Breast epithelium (tissue), 4 donors: ENCODE measurements at regions not wholly inside any gene's neighbourhood (a gene's known extent, or its start where the extent isn't known, plus 50 kb on each side); places are given as distances from the start of the nearest gene placed in this dataset.

Experiments used
- DNase-seq, 2 donors: peaks; one replicate each; pipeline ENCODE4 v3.0.0-alpha.2; 2019; ENCODE audit warnings: low spot score in 2 of 2
- H3K27ac ChIP-seq, 2 donors: fragments of 200-600 bp; sonication (generic) in 1 of 2; one replicate each; pipeline ENCODE4 v1.5.1; 2016 to 2019; ENCODE audit warnings: mild to moderate bottlenecking in 1 of 2
- H3K27me3 ChIP-seq, 2 donors: fragments of 200-600 bp; sonication (generic) in 1 of 2; one replicate each; pipeline versions ENCODE4 v1.5.1 to v1.6.0; 2017 to 2019; ENCODE audit warnings: control low read depth in 1 of 2, mild to moderate bottlenecking in 1 of 2
- H3K36me3 ChIP-seq: fragments of 200-600 bp; one replicate; pipeline ENCODE4 v1.5.1; 2019
- H3K4me1 ChIP-seq, 2 donors: fragments of 200-600 bp; sonication (generic); one replicate each; pipeline ENCODE4 v1.5.1; 2016 to 2019; ENCODE audit warnings: control low read depth in 1 of 2
- H3K4me3 ChIP-seq, 3 donors: fragments of 200-600 bp; sonication (generic); 1 replicate in 2 of 3; 2 replicates in 1 of 3; pipeline ENCODE4 v1.5.1; 2016 to 2019; ENCODE audit warnings: mild to moderate bottlenecking in 3 of 3, moderate library complexity in 2 of 3
- H3K9me3 ChIP-seq, 2 donors: fragments of 200-600 bp; sonication (generic) in 1 of 2; one replicate each; pipeline ENCODE4 v1.5.1; 2016 to 2019; ENCODE audit warnings: control low read depth in 1 of 2
- CTCF ChIP-seq, 3 donors: fragments of 450-650 bp; IDR thresholded peaks; one replicate each; pipeline ENCODE4 v1.5.1; 2016 to 2017; ENCODE audit warnings: antibody characterized with exemption in 3 of 3, mild to moderate bottlenecking in 3 of 3, moderate library complexity in 3 of 3
- POLR2A ChIP-seq: fragments of 450-650 bp; IDR thresholded peaks from one replicate; pipeline ENCODE4 v1.6.1; 2016; ENCODE audit warnings: antibody characterized with exemption, mild to moderate bottlenecking, moderate library complexity
- POLR2AphosphoS5 ChIP-seq, 3 donors: sonication (generic); formaldehyde crosslinking; IDR thresholded peaks; one replicate each; pipeline ENCODE4 v1.6.1; 2017; ENCODE audit warnings: antibody characterized with exemption in 3 of 3
- intact Hi-C: fragments of 100-400 bp; cut with DNase I; formaldehyde crosslinking; loops from one replicate; pipeline ENCODE4 v1.15.1; 2023; ENCODE audit warnings: low total_unique reads

GRCh38 chr1:221405146-221405545 is 336.7 kb downstream of the DUSP10 start:
- H3K4me3 ChIP-seq, result no peak overlapping the region
- no peak for DNase-seq
- no peaks in the 10 kb centered on the region for H3K27me3 ChIP-seq
- no peak overlapping the region for H3K27ac ChIP-seq
- no peaks in the 10 kb centered on the region for H3K4me1 ChIP-seq
- H3K9me3 ChIP-seq, result no peaks in the 10 kb centered on the region
- intact Hi-C loops, result no loop called here
- TF ChIP-seq POLR2A (no peak), CTCF (IDR thresholded peaks at IDR 0.05) (no peak), POLR2AphosphoS5 (IDR thresholded peaks at IDR 0.05) (no peak)
- H3K36me3 ChIP-seq, result no peaks in the 10 kb centered on the region

DNA sequence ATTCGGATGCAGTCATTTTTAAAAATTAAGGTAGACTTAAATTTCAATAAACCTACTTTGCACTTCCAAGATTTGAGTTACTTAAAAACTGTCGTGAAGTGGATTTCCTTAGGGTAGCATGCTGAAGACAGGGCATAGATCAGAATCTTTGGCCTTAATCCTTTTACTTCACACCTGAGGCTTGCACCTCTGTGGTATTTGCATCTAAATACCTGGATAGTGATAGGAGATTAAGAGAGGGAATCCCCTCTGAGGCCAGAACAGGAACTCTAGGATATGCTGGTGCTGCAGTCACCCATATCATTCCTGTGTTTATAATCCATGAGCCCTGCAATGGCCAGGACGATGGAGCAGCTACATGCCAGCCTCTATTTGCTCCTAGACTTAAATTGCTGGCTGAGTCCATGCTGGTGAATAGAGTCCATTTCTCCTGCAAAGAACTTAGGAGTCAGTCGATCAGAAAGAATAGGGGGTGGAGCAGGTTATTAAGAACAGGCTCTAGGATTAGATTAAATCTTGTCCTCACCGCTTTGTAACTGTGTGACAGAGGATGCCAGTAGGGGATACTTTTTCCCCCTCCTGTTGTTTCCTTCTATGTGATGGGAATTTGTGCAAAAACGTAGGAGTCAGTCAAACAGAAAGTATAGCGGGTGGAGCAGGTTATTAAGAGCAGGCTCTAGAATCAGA is 333.6 kb downstream of the DUSP10 start:
- TF ChIP-seq POLR2A, result no peak
- no peak for TF ChIP-seq POLR2AphosphoS5 (IDR thresholded peaks at IDR 0.05)
- TF ChIP-seq CTCF (IDR thresholded peaks at IDR 0.05), result no peak
- Histone ChIP-seq H3K9me3 (no peaks in the 10 kb centered on the region), H3K36me3 (no peaks in the 10 kb centered on the region), H3K4me1 (no peaks in the 10 kb centered on the region), H3K27ac (no peak overlapping the region), H3K4me3 (no peak overlapping the region), H3K27me3 (no peaks in the 10 kb centered on the region)
- intact Hi-C loops, result no loop called here
- no peak for DNase-seq

DNA sequence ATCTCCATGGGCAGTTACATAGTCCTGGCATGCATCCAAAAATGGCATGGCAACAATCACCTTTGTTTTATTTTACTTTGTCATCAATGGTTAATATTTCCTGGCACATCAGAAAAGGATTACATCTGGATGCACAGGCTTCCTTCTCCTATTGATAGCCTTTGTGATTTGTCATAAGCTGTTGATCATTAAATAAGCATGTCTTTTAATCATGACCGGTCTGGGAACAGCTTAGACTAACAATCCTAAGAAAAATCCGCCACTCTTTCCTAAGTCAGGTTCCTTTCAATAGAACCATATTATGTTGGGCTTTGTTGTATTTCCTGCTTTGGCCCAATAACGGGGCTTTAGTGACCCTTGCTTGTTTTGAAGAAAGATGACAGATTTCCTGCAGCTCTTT is 330.6 kb downstream of the DUSP10 start:
- no peaks in the 10 kb centered on the region for H3K4me1 ChIP-seq
- intact Hi-C loops, result no loop called here
- TF ChIP-seq POLR2A (no peak), CTCF (IDR thresholded peaks at IDR 0.05) (no peak), POLR2AphosphoS5 (IDR thresholded peaks at IDR 0.05) (no peak)

GRCh38 chr1:221414772-221415539 is 326.9 kb downstream of the DUSP10 start:
- H3K36me3 ChIP-seq, result no peaks in the 10 kb centered on the region
- intact Hi-C loops, result no loop called here
- no peak for DNase-seq
- H3K27ac ChIP-seq, result no peak overlapping the region
- no peak for TF ChIP-seq POLR2A
- TF ChIP-seq POLR2AphosphoS5 (IDR thresholded peaks at IDR 0.05), result no peak
- TF ChIP-seq CTCF (IDR thresholded peaks at IDR 0.05), result no peak
- no peaks in the 10 kb centered on the region for H3K4me1 ChIP-seq
- no peak overlapping the region for H3K4me3 ChIP-seq
- no peaks in the 10 kb centered on the region for H3K9me3 ChIP-seq
- H3K27me3 ChIP-seq, result no peaks in the 10 kb centered on the region

More for the DNA sequence above, 330.6 kb downstream of the DUSP10 start:
- H3K4me3 ChIP-seq, result no peak overlapping the region
- H3K9me3 ChIP-seq, result no peaks in the 10 kb centered on the region
- no peak overlapping the region for H3K27ac ChIP-seq
- H3K36me3 ChIP-seq, result no peaks in the 10 kb centered on the region
- no peak for DNase-seq
- H3K27me3 ChIP-seq, result no peaks in the 10 kb centered on the region

- no peaks in the 10 kb centered on the region for H3K27me3 ChIP-seq
- TF ChIP-seq POLR2A (no peak), CTCF (IDR thresholded peaks at IDR 0.05) (no peak), POLR2AphosphoS5 (IDR thresholded peaks at IDR 0.05) (no peak)
- no peak overlapping the region for H3K4me3 ChIP-seq
- no peaks in the 10 kb centered on the region for H3K9me3 ChIP-seq
- no peak for DNase-seq
- H3K4me1 ChIP-seq, result no peaks in the 10 kb centered on the region
- no peaks in the 10 kb centered on the region for H3K36me3 ChIP-seq
- no peak overlapping the region for H3K27ac ChIP-seq
- intact Hi-C loops, result no loop called here
These were observed 326.2 kb downstream of the DUSP10 start for GRCh38 chr1:221415651-221416050.
